ENCODE measurements at regions not wholly inside any gene's neighbourhood (a gene's known extent, or its start where the extent isn't known, plus 50 kb on each side); places are given as distances from the start of the nearest gene placed in this dataset.

GRCh38 chr9:110115826-110116542 lies 92.0 kb downstream of the C9orf152 start:
- intact Hi-C loops (cut with micrococcal nuclease) = no loop called here
- DNase-seq = no peak
- H3K36me3 Mint-ChIP-seq = no peaks in the 10 kb centered on the region
- H3K27ac ChIP-seq (ENCODE audit: low read length) = no peak overlapping the region
- H3K4me3 Mint-ChIP-seq = no peak overlapping the region
- H3K27me3 Mint-ChIP-seq (ENCODE audit: low read depth in 2 of 2) = no peaks in the 10 kb centered on the region
- no peaks in the 10 kb centered on the region for H3K9me3 ChIP-seq (ENCODE audit: control insufficient read depth, insufficient read depth, low read length)
- H3K4me1 Mint-ChIP-seq = no peaks in the 10 kb centered on the region
- no peaks in the 10 kb centered on the region for H3K36me3 ChIP-seq (ENCODE audit: control insufficient read depth, insufficient read depth, low read length)
- no peak overlapping the region for H3K27ac Mint-ChIP-seq
- no peak for TF ChIP-seq CTCF (IDR thresholded peaks at IDR 0.05)
- H3K27me3 ChIP-seq (ENCODE audit: control insufficient read depth, insufficient read depth, low read length) = no peaks in the 10 kb centered on the region
- no peaks in the 10 kb centered on the region for H3K9me3 Mint-ChIP-seq
- H3K4me1 ChIP-seq (ENCODE audit: control insufficient read depth, insufficient read depth, low read length) = no peaks in the 10 kb centered on the region
- WGBS (ENCODE audit: insufficient coverage) = 94% methylated on average over 13 of the region's 14 CpGs
- ATAC-seq = no peak
- H3K4me3 ChIP-seq (ENCODE audit: low read length) = no peak overlapping the region

GRCh38 chr9:110116543-110116885 lies 91.4 kb downstream of the C9orf152 start:
- Mint-ChIP-seq H3K27me3 (ENCODE audit: low read depth in 2 of 2) (no peaks in the 10 kb centered on the region), H3K36me3 (no peaks in the 10 kb centered on the region), H3K4me1 (no peaks in the 10 kb centered on the region), H3K4me3 (no peak overlapping the region), H3K27ac (no peak overlapping the region), H3K9me3 (no peaks in the 10 kb centered on the region)
- Histone ChIP-seq H3K4me1 (ENCODE audit: control insufficient read depth, insufficient read depth, low read length) (no peaks in the 10 kb centered on the region), H3K9me3 (ENCODE audit: control insufficient read depth, insufficient read depth, low read length) (no peaks in the 10 kb centered on the region), H3K27ac (ENCODE audit: low read length) (no peak overlapping the region), H3K36me3 (ENCODE audit: control insufficient read depth, insufficient read depth, low read length) (no peaks in the 10 kb centered on the region), H3K27me3 (ENCODE audit: control insufficient read depth, insufficient read depth, low read length) (no peaks in the 10 kb centered on the region), H3K4me3 (ENCODE audit: low read length) (no peak overlapping the region)
- WGBS (ENCODE audit: insufficient coverage) = 84% methylated on average over 2 of the region's 3 CpGs
- intact Hi-C loops (cut with micrococcal nuclease) = no loop called here
- TF ChIP-seq CTCF (IDR thresholded peaks at IDR 0.05) = no peak
- DNase-seq = no peak
- no peak for ATAC-seq

- no peak for ATAC-seq
- no peak for DNase-seq
- 90% methylated on average over 3 of the region's 3 CpGs for WGBS (ENCODE audit: insufficient coverage)
- Histone ChIP-seq H3K27me3 (ENCODE audit: control insufficient read depth, insufficient read depth, low read length) (no peaks in the 10 kb centered on the region), H3K9me3 (ENCODE audit: control insufficient read depth, insufficient read depth, low read length) (no peaks in the 10 kb centered on the region), H3K4me3 (ENCODE audit: low read length) (no peak overlapping the region), H3K4me1 (ENCODE audit: control insufficient read depth, insufficient read depth, low read length) (peaks cover 11% of the 10 kb centered on the region), H3K36me3 (ENCODE audit: control insufficient read depth, insufficient read depth, low read length) (no peaks in the 10 kb centered on the region), H3K27ac (ENCODE audit: low read length) (no peak overlapping the region)
- no peaks in the 10 kb centered on the region for H3K9me3 Mint-ChIP-seq
- H3K4me3 Mint-ChIP-seq = no peak overlapping the region
- no peaks in the 10 kb centered on the region for H3K27me3 Mint-ChIP-seq (ENCODE audit: low read depth in 2 of 2)
- H3K27ac Mint-ChIP-seq = no peak overlapping the region
- no peaks in the 10 kb centered on the region for H3K36me3 Mint-ChIP-seq
- no peak for TF ChIP-seq CTCF (IDR thresholded peaks at IDR 0.05)
- H3K4me1 Mint-ChIP-seq = peaks cover 7 to 10% of the 10 kb centered on the region in 2 donors
- intact Hi-C loops (cut with micrococcal nuclease) = no loop called here
Measured at GRCh38 chr9:110121170-110121569, 86.8 kb downstream of the C9orf152 start.
